Left ventricle myocardium inferior (tissue), 1 donor: ENCODE measurements at regions not wholly inside any gene's neighbourhood (a gene's known extent, or its start where the extent isn't known, plus 50 kb on each side); places are given as distances from the start of the nearest gene placed in this dataset.
A peak's percentile ranks its signal among the peaks of the same experiment; 100 is the strongest.

ENCODE experiments used
- DNase-seq: peaks from one replicate; pipeline ENCODE4 v3.0.0-alpha.2; 2020
- H3K27ac ChIP-seq: fragments of 200-600 bp; replicated peaks from 2 replicates; pipeline ENCODE4 v1.8.0; 2021
- H3K27me3 ChIP-seq: fragments of 200-600 bp; 2 replicates; pipeline ENCODE4 v1.8.0; 2021; ENCODE audit warnings: low read depth
- H3K36me3 ChIP-seq: fragments of 200-600 bp; 2 replicates; pipeline ENCODE4 v1.8.0; 2021
- H3K4me1 ChIP-seq: fragments of 200-600 bp; 2 replicates; pipeline ENCODE4 v1.8.0; 2021
- H3K4me3 ChIP-seq: fragments of 200-600 bp; 2 replicates; pipeline ENCODE4 v1.8.0; 2021; ENCODE audit warnings: mild to moderate bottlenecking, moderate library complexity
- H3K9me3 ChIP-seq: fragments of 200-600 bp; replicated peaks from 2 replicates; pipeline ENCODE4 v1.8.0; 2021
- intact Hi-C: fragments of 100-400 bp; cut with micrococcal nuclease; formaldehyde crosslinking; loops from one replicate; pipeline ENCODE4 v1.11.0; 2022
- TF ChIP-seq, protein P1 (sequence below): fragments of 200-600 bp; IDR thresholded peaks from 2 replicates; pipeline ENCODE4 v1.8.0; 2021; ENCODE audit warnings: antibody characterized with exemption, mild to moderate bottlenecking, borderline replicate concordance
- donor health status: DM: no; HTN: yes; CAD: no; lungs with severe emphysema.

DNA sequence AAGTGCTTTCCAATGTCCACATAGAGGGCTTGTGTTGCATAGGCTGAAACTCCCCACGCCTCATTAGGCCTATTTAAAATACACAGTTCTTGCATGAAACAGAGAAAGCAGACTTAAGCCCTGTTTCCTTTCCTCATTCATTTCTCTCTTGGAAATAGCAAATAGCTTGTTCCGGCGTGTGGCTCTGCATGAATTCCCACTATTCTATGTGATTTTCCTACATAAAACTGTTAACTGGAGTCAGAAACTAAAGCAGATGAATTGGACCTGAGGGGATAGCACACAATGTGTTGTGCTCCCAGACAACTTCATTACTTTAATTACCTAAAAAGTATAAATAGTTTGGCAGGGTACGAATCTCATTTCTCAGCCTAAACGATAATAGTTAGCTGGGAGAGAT lies 981.5 kb downstream of the SORCS1 start:
- Histone ChIP-seq H3K27ac (no peak overlapping the region), H3K36me3 (no peaks in the 10 kb centered on the region), H3K9me3 (no peaks in the 10 kb centered on the region), H3K27me3 (no peaks in the 10 kb centered on the region), H3K4me1 (no peaks in the 10 kb centered on the region), H3K4me3 (no peak overlapping the region)
- intact Hi-C loops = no loop called here
- TF ChIP-seq, protein P1, sequence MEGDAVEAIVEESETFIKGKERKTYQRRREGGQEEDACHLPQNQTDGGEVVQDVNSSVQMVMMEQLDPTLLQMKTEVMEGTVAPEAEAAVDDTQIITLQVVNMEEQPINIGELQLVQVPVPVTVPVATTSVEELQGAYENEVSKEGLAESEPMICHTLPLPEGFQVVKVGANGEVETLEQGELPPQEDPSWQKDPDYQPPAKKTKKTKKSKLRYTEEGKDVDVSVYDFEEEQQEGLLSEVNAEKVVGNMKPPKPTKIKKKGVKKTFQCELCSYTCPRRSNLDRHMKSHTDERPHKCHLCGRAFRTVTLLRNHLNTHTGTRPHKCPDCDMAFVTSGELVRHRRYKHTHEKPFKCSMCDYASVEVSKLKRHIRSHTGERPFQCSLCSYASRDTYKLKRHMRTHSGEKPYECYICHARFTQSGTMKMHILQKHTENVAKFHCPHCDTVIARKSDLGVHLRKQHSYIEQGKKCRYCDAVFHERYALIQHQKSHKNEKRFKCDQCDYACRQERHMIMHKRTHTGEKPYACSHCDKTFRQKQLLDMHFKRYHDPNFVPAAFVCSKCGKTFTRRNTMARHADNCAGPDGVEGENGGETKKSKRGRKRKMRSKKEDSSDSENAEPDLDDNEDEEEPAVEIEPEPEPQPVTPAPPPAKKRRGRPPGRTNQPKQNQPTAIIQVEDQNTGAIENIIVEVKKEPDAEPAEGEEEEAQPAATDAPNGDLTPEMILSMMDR = no peak
- no peak for DNase-seq

DNA sequence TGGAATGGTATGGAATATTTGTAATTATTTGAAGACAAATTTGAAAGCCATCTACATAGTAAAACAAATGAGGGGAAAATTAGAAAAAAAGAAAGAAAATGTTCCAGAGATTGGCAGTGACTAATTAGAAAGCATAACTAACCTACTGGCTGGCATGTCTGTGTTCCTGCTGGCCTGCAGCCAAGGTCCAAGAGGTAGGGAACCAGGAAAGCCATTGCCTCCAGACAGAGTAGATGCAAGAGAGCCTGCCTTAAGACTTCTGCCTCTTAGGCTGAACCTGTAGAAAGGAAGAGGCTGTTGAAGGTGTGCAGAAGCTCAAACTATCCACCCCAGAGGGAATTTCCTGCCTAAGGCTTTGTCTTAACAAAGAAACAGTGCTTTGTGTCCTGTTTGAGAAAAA lies 982.0 kb downstream of the SORCS1 start:
- no peak for DNase-seq
- TF ChIP-seq, protein P1 = no peak
- Histone ChIP-seq H3K36me3 (no peaks in the 10 kb centered on the region), H3K27me3 (no peaks in the 10 kb centered on the region), H3K9me3 (no peaks in the 10 kb centered on the region), H3K4me1 (no peaks in the 10 kb centered on the region), H3K4me3 (no peak overlapping the region), H3K27ac (no peak overlapping the region)
- intact Hi-C loops = no loop called here

DNA sequence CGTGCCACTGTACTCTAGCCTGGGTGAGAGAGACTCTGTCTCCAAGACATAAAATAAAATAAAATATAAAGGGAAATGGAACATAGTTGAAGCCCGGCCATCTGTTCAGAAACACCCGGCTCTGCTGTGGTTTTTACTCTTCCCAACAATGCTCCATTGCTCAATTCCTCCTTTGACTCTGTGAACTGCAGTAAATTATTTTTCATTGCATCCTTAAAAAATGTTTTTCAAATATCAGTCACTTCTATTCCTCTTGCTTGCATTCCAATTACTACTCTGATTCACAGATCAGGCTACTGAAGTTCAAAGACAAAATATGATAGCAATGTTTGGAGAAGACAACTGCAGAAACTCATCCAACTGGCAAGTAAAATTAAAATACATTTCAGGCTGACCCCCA lies 983.0 kb downstream of the SORCS1 start:
- Histone ChIP-seq H3K4me3 (no peak overlapping the region), H3K4me1 (no peaks in the 10 kb centered on the region), H3K27me3 (no peaks in the 10 kb centered on the region), H3K27ac (no peak overlapping the region), H3K9me3 (no peaks in the 10 kb centered on the region), H3K36me3 (no peaks in the 10 kb centered on the region)
- TF ChIP-seq, protein P1 = no peak
- intact Hi-C loops = no loop called here
- DNase-seq = no peak

DNA sequence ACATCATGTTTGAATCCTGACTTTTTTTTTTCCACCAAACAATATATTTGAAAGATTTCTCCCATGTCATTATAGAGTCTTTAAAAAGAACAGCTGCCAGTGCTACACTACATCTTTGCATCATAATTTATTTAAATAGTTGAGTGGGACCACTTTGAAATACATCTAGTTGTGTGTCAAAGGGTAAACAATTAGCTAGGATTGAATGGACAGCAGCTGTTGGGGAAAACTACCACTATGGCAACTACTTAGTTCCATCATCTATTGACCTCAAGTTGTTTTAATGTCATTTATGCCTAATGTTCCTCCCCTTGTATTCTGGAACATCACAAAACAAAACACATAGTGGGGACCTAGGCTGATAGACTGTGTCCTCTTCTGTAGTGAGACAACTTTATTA lies 985.1 kb downstream of the SORCS1 start:
- Histone ChIP-seq H3K9me3 (no peaks in the 10 kb centered on the region), H3K36me3 (no peaks in the 10 kb centered on the region), H3K4me3 (no peak overlapping the region), H3K4me1 (no peaks in the 10 kb centered on the region), H3K27me3 (no peaks in the 10 kb centered on the region), H3K27ac (no peak overlapping the region)
- DNase-seq = no peak
- intact Hi-C loops = no loop called here
- TF ChIP-seq, protein P1 = no peak

DNA sequence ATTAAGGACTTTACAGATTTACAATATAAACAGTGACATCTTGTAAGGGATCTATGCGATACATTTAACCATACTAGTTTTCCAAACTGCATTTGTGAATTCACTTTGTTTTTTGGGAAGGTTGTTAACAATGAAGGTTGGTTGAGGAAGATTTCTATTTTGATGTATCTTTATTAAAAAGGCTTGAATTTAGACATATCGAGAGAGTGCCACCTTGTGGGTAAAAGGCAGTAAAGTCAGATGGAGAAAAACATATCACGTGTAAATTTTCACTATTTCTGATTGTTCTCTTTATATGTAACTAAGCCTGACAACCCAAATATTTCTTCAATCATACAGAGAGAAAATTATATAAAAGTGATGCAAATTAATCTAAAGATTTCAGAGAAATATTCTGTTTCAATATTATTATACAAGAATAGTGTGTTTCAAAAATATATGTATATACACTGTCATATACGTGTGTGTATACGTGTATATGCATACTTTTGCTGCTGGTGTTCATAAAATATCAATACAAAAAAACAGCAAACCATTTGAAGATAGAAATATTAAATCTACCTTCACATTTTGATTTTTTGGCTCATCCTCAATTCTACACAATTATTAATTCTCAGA lies 988.6 kb downstream of the SORCS1 start:
- Histone ChIP-seq H3K4me3 (no peak overlapping the region), H3K36me3 (no peaks in the 10 kb centered on the region), H3K27me3 (no peaks in the 10 kb centered on the region), H3K9me3 (no peaks in the 10 kb centered on the region), H3K27ac (no peak overlapping the region), H3K4me1 (no peaks in the 10 kb centered on the region)
- TF ChIP-seq, protein P1 = peak; percentile 57
- DNase-seq = no peak
- intact Hi-C loops = no loop called here
